Tongue (tissue), 1 donor: ENCODE measurements at regions not wholly inside any gene's neighbourhood (a gene's known extent, or its start where the extent isn't known, plus 50 kb on each side); places are given as distances from the start of the nearest gene placed in this dataset.

Experiments
- DNase-seq: peaks from one replicate; pipeline ENCODE4 v3.0.0-alpha.2; 2015

- no peak for DNase-seq
Measured at GRCh38 chr18:41347057-41347456, 608.0 kb upstream of the PIK3C3 start.

- no peak for DNase-seq
Measured at GRCh38 chr18:41343808-41344207, 611.2 kb upstream of the PIK3C3 start.

- no peak for DNase-seq
Measured at GRCh38 chr18:41338341-41338740, 616.7 kb upstream of the PIK3C3 start.

- DNase-seq: no peak
Measured at GRCh38 chr18:41331661-41332060, 623.4 kb upstream of the PIK3C3 start.

- DNase-seq: no peak
Measured at GRCh38 chr18:41326311-41326710, 628.7 kb upstream of the PIK3C3 start.

GRCh38 chr18:41324934-41325333 lies 630.1 kb upstream of the PIK3C3 start:
- DNase-seq: no peak

- DNase-seq: no peak
Measured at GRCh38 chr18:41324020-41324791, 630.8 kb upstream of the PIK3C3 start.

GRCh38 chr18:41323044-41323443 lies 632.0 kb upstream of the PIK3C3 start:
- no peak for DNase-seq

- DNase-seq: peak; percentile 41
Measured at GRCh38 chr18:41320100-41320499, 634.9 kb upstream of the PIK3C3 start.

- no peak for DNase-seq
Measured at GRCh38 chr18:41315134-41315533, 639.9 kb upstream of the PIK3C3 start.

- DNase-seq: no peak
Measured at GRCh38 chr18:41311571-41312547, 643.2 kb upstream of the PIK3C3 start.

- DNase-seq: no peak
Measured at GRCh38 chr18:41297740-41298139, 657.3 kb upstream of the PIK3C3 start.

GRCh38 chr18:41269294-41269693 lies 685.7 kb upstream of the PIK3C3 start:
- no peak for DNase-seq

- DNase-seq: no peak
Measured at GRCh38 chr18:41268271-41268670, 686.8 kb upstream of the PIK3C3 start.

GRCh38 chr18:41266616-41267015 lies 688.4 kb upstream of the PIK3C3 start:
- DNase-seq: no peak

GRCh38 chr18:41266204-41266603 lies 688.8 kb upstream of the PIK3C3 start:
- no peak for DNase-seq

GRCh38 chr18:41265047-41265446 lies 690.0 kb upstream of the PIK3C3 start:
- DNase-seq: no peak

- no peak for DNase-seq
Measured at GRCh38 chr18:41263956-41264355, 691.1 kb upstream of the PIK3C3 start.

- DNase-seq: no peak
Measured at GRCh38 chr18:41262688-41263087, 692.3 kb upstream of the PIK3C3 start.

- DNase-seq: no peak
Measured at GRCh38 chr18:41244591-41245037, 710.4 kb upstream of the PIK3C3 start.

- no peak for DNase-seq
Measured at GRCh38 chr18:41237317-41237716, 717.7 kb upstream of the PIK3C3 start.

GRCh38 chr18:41231681-41232080 lies 723.4 kb upstream of the PIK3C3 start:
- no peak for DNase-seq

- DNase-seq: no peak
Measured at GRCh38 chr18:41227993-41228392, 727.0 kb upstream of the PIK3C3 start.
